C4-2B (cell line): ENCODE measurements at regions not wholly inside any gene's neighbourhood (a gene's known extent, or its start where the extent isn't known, plus 50 kb on each side); places are given as distances from the start of the nearest gene placed in this dataset.

ENCODE experiments used
- H3K27ac ChIP-seq: fragments of 450-650 bp; 2 replicates; pipeline ENCODE4 v1.5.1; 2017
- CTCF ChIP-seq: fragments of 450-650 bp; conservative IDR thresholded peaks from 2 replicates; pipeline ENCODE4 v1.5.1; 2017; ENCODE audit warnings: mild to moderate bottlenecking
- ZFX ChIP-seq: fragments of 450-650 bp; IDR thresholded peaks from 2 replicates; pipeline ENCODE4 v1.6.1; 2017

- H3K27ac ChIP-seq = no peak overlapping the region
- TF ChIP-seq ZFX (no peak), CTCF (no peak)
These were observed 373.3 kb upstream of the DIAPH2 start for GRCh38 chrX:96311366-96311765.

GRCh38 chrX:96314985-96315384 is 369.7 kb upstream of the DIAPH2 start:
- H3K27ac ChIP-seq = no peak overlapping the region
- TF ChIP-seq ZFX (no peak), CTCF (no peak)

GRCh38 chrX:96361844-96362243 is 322.8 kb upstream of the DIAPH2 start:
- H3K27ac ChIP-seq = no peak overlapping the region
- no peak for TF ChIP-seq ZFX
- TF ChIP-seq CTCF = no peak

GRCh38 chrX:96372313-96373046 is 312.2 kb upstream of the DIAPH2 start:
- no peak overlapping the region for H3K27ac ChIP-seq
- TF ChIP-seq CTCF (peak; percentile 80), ZFX (no peak)

GRCh38 chrX:96373047-96373355 is 311.6 kb upstream of the DIAPH2 start:
- TF ChIP-seq CTCF (peak; percentile 53), ZFX (no peak)
- no peak overlapping the region for H3K27ac ChIP-seq

- TF ChIP-seq CTCF (no peak), ZFX (no peak)
These were observed 308.4 kb upstream of the DIAPH2 start for GRCh38 chrX:96376266-96376665.

GRCh38 chrX:96379951-96380350 is 304.7 kb upstream of the DIAPH2 start:
- TF ChIP-seq CTCF = no peak
- TF ChIP-seq ZFX = no peak
- H3K27ac ChIP-seq = no peak overlapping the region

More at GRCh38 chrX:96376266-96376665, 308.4 kb upstream of the DIAPH2 start:
- no peak overlapping the region for H3K27ac ChIP-seq
